Mesenchymal stem cell (in vitro differentiated cells and primary cell): ENCODE measurements at regions not wholly inside any gene's neighbourhood (a gene's known extent, or its start where the extent isn't known, plus 50 kb on each side); places are given as distances from the start of the nearest gene placed in this dataset.
A peak's percentile ranks its signal among the peaks of the same experiment; 100 is the strongest.

Source experiments
- DNase-seq: peaks from one replicate; pipeline ENCODE4 v3.0.0-alpha.2; 2013
- H2AFZ ChIP-seq: one replicate; pipeline ENCODE4 v1.6.1; 2013; ENCODE audit warnings: low read depth, mild to moderate bottlenecking, control low read depth, inconsistent platforms, low read length, moderate library complexity
- H2AK5ac ChIP-seq: 2 replicates; pipeline ENCODE4 v1.6.1; 2013; ENCODE audit warnings: low read length, moderate library complexity, mild to moderate bottlenecking, inconsistent platforms; ENCODE audit not compliant: severe bottlenecking
- H2BK120ac ChIP-seq: one replicate; pipeline ENCODE4 v1.6.1; 2013; ENCODE audit warnings: low read depth, mild to moderate bottlenecking, inconsistent platforms, low read length, moderate library complexity
- H2BK12ac ChIP-seq, 2 experiments: one replicate each; pipeline ENCODE4 v1.6.1; 2013; ENCODE audit warnings: inconsistent platforms in 2 of 2, low read length in 2 of 2, mild to moderate bottlenecking in 2 of 2, moderate library complexity in 2 of 2, control low read depth in 1 of 2
- H2BK15ac ChIP-seq: one replicate; pipeline ENCODE4 v1.6.1; 2013; ENCODE audit warnings: mild to moderate bottlenecking, low read depth, inconsistent platforms; ENCODE audit not compliant: poor library complexity, severe bottlenecking
- H2BK5ac ChIP-seq: 2 replicates; pipeline ENCODE4 v1.6.1; 2013; ENCODE audit warnings: low read depth, mild to moderate bottlenecking, low read length, control low read depth, inconsistent platforms; ENCODE audit not compliant: poor library complexity, severe bottlenecking
- H3K14ac ChIP-seq, 2 experiments: one replicate each; pipeline ENCODE4 v1.6.1; 2013; ENCODE audit warnings: inconsistent platforms in 2 of 2, low read length in 2 of 2, control low read depth in 1 of 2, mild to moderate bottlenecking in 1 of 2, moderate library complexity in 1 of 2
- H3K18ac ChIP-seq, 2 experiments: one replicate each; pipeline ENCODE4 v1.6.1; 2013; ENCODE audit warnings: inconsistent platforms in 2 of 2, low read length in 2 of 2, control low read depth in 1 of 2, low read depth in 1 of 2, mild to moderate bottlenecking in 1 of 2
- H3K23ac ChIP-seq, 2 experiments: one replicate each; pipeline ENCODE4 v1.6.1; 2013; ENCODE audit warnings: inconsistent platforms in 2 of 2, low read length in 2 of 2, mild to moderate bottlenecking in 2 of 2, moderate library complexity in 2 of 2, control low read depth in 1 of 2
- H3K27ac ChIP-seq: 2 replicates; pipeline ENCODE4 v1.5.1; 2013; ENCODE audit warnings: mild to moderate bottlenecking, moderate library complexity, low read length, control low read depth, inconsistent platforms; ENCODE audit not compliant: poor library complexity, severe bottlenecking
- H3K27me3 ChIP-seq, 2 experiments: 2 replicates each; pipeline versions ENCODE4 v1.6.1 to v1.7.0; 2013; ENCODE audit warnings: low read length in 2 of 2, mild to moderate bottlenecking in 2 of 2, moderate library complexity in 2 of 2, control low read depth in 1 of 2, inconsistent platforms in 1 of 2; ENCODE audit not compliant: control insufficient read depth in 1 of 2, insufficient read depth in 1 of 2
- H3K36me3 ChIP-seq, 2 experiments: 2 replicates each; pipeline versions ENCODE4 v1.6.1 to v1.7.0; 2013; ENCODE audit warnings: low read length in 2 of 2, control low read depth in 1 of 2, inconsistent platforms in 1 of 2, low read depth in 1 of 2, mild to moderate bottlenecking in 1 of 2; ENCODE audit not compliant: insufficient read depth in 2 of 2, control insufficient read depth in 1 of 2
- H3K4ac ChIP-seq, 2 experiments: one replicate each; pipeline ENCODE4 v1.6.1; 2013; ENCODE audit warnings: inconsistent platforms in 2 of 2, low read length in 2 of 2, mild to moderate bottlenecking in 2 of 2, moderate library complexity in 2 of 2, control low read depth in 1 of 2, low read depth in 1 of 2
- H3K4me1 ChIP-seq: 2 replicates; pipeline ENCODE4 v1.6.1; 2013; ENCODE audit warnings: low read depth, low read length, control low read depth; ENCODE audit not compliant: control insufficient read depth, insufficient read depth
- H3K4me2 ChIP-seq: 2 replicates; pipeline ENCODE4 v1.6.1; 2013; ENCODE audit warnings: low read length, mild to moderate bottlenecking, inconsistent platforms; ENCODE audit not compliant: poor library complexity, severe bottlenecking
- H3K4me3 ChIP-seq, 2 experiments: 2 replicates each; pipeline versions ENCODE4 v1.5.1 to v1.7.0; 2013; ENCODE audit warnings: low read length in 2 of 2, mild to moderate bottlenecking in 2 of 2, control low read depth in 1 of 2, low read depth in 1 of 2; ENCODE audit not compliant: insufficient read depth in 1 of 2
- H3K79me1 ChIP-seq: replicated peaks from 2 replicates; pipeline ENCODE4 v1.6.1; 2013; ENCODE audit warnings: mild to moderate bottlenecking, control low read depth, low read length, inconsistent platforms; ENCODE audit not compliant: poor library complexity, severe bottlenecking
- H3K9ac ChIP-seq: 2 replicates; pipeline ENCODE4 v1.7.0; 2013; ENCODE audit warnings: mild to moderate bottlenecking, low read length, moderate library complexity
- H3K9me3 ChIP-seq: 2 replicates; pipeline ENCODE4 v1.7.0; 2013; ENCODE audit warnings: mild to moderate bottlenecking, low read length; ENCODE audit not compliant: control insufficient read depth
- H4K8ac ChIP-seq: one replicate; pipeline ENCODE4 v1.6.1; 2013; ENCODE audit warnings: inconsistent platforms, mild to moderate bottlenecking, low read length, moderate library complexity
- H4K91ac ChIP-seq: one replicate; pipeline ENCODE4 v1.6.1; 2013; ENCODE audit warnings: mild to moderate bottlenecking, low read length, inconsistent platforms
- WGBS: methylation state at CpG from one replicate; pipeline ENCODE4 v1.1.7; 2013; ENCODE audit warnings: mixed read lengths; 5-methylcytosine and 5-hydroxymethylcytosine counted together

DNA sequence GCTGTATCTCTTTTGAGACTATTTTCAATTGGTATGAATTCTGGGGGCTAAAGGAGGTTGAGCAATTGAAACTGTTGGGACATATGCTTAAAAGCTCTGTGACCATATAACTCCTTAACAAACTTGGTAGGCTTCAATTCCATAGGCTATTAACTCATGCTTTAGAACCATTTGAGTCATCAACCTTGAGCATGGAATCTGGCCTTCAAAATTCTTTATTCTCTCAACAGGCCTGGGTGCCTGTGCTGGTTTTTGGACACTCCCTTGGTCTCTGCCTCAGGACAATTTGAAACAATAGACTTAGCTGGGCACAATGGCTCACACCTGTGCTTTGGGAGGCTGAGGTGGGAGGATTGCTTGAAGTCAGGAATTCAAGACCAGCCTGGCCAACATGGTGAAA lies 61.4 kb upstream of the EPB41L4A start:
- H2BK12ac ChIP-seq, result no peak overlapping the region
- H3K14ac ChIP-seq, result no peak overlapping the region
- H4K91ac ChIP-seq, result no peak overlapping the region
- no peak overlapping the region for H3K4me3 ChIP-seq
- no peak overlapping the region for H2AFZ ChIP-seq
- H3K27me3 ChIP-seq, result no peaks in the 10 kb centered on the region
- DNase-seq, result no peak
- H3K36me3 ChIP-seq, result no peaks in the 10 kb centered on the region
- H3K18ac ChIP-seq, result no peak overlapping the region
- H2BK5ac ChIP-seq, result no peak overlapping the region
- H2AK5ac ChIP-seq, result no peak overlapping the region
- no peak overlapping the region for H3K9ac ChIP-seq
- no peak overlapping the region for H4K8ac ChIP-seq
- peaks cover 4% of the 10 kb centered on the region for H3K4me1 ChIP-seq
- H3K23ac ChIP-seq, result no peak overlapping the region
- H3K79me1 ChIP-seq, result no peaks in the 10 kb centered on the region
- H2BK120ac ChIP-seq, result no peak overlapping the region
- no peak overlapping the region for H3K4ac ChIP-seq
- no peak overlapping the region for H2BK15ac ChIP-seq
- peaks cover 8% of the 10 kb centered on the region for H3K9me3 ChIP-seq
- no peak overlapping the region for H3K27ac ChIP-seq
- H3K4me2 ChIP-seq, result no peak overlapping the region

DNA sequence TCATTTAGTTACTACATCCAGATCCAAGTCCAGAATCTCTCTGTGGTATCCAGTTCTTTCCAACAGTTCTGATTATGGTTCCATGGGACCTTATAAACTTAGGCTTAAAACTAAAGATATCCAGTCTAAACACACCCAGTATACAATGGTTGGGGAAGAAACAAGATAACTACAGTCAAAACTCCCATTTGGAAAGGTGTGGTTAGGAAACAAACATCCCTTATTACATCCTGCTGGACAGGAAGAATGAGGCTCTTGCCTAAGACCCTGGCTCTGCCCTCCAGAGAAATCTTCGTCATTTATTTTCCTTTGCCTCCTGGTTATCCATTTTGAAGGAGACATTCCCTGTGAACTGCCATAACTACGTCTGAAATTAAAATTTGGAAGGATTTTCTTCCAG lies 64.6 kb upstream of the EPB41L4A start:
- H3K9ac ChIP-seq, result no peak overlapping the region
- no peak overlapping the region for H2BK15ac ChIP-seq
- H4K8ac ChIP-seq, result no peak overlapping the region
- no peak for DNase-seq
- H3K36me3 ChIP-seq, result no peaks in the 10 kb centered on the region
- no peak overlapping the region for H2BK5ac ChIP-seq
- H3K4ac ChIP-seq, result no peak overlapping the region
- H3K4me2 ChIP-seq, result no peak overlapping the region
- H3K4me3 ChIP-seq, result no peak overlapping the region
- no peak overlapping the region for H2AK5ac ChIP-seq
- WGBS, result 98% methylated on average over 2 of the region's 2 CpGs
- H2BK120ac ChIP-seq, result no peak overlapping the region
- no peak overlapping the region for H2AFZ ChIP-seq
- H3K27ac ChIP-seq, result no peak overlapping the region
- peaks cover 8% of the 10 kb centered on the region for H3K9me3 ChIP-seq
- H3K14ac ChIP-seq, result no peak overlapping the region
- no peaks in the 10 kb centered on the region for H3K27me3 ChIP-seq
- H4K91ac ChIP-seq, result no peak overlapping the region
- H2BK12ac ChIP-seq, result no peak overlapping the region
- H3K23ac ChIP-seq, result no peak overlapping the region
- H3K18ac ChIP-seq, result no peak overlapping the region
- H3K4me1 ChIP-seq, result peaks cover 4% of the 10 kb centered on the region
- no peaks in the 10 kb centered on the region for H3K79me1 ChIP-seq

DNA sequence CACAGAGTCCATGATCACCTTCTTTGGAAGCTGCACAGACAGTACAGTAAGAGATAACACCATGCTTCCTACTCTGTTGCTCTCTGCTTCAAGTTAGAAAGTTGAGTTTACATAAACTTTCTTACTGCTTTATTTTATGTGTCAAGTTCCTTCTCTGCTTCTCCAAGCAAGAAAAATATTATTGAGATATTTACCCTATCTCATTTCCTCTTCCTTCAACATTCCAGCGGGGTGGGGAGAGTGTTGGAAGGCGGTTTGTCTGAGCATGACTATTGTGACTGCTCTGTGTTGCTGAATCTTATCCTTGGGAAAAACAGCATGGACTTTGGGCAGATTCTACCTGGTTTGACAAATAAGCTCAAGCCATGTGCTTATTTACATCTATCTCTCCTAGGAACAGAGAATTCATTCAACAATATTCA lies 66.9 kb upstream of the EPB41L4A start:
- H3K9me3 ChIP-seq, result peaks cover 8% of the 10 kb centered on the region

DNA sequence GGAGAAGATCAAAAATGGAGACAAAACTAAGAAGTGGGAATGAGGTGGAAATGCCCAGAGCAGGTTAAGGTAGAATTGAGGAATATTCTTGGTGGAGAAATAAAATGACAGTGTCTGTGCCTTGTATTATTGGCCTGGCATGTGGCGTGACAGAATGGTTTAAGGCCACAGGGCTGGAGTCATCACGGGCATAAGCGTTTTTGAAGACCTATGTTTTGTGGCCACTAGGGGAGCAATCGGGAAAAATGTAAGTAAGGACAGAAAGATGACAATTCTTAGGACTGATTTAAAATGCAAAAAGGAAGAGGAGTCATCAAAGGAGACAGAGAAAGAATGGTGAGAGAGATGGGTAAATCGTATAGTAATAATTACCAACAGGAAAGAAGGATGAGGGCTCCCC lies 72.2 kb upstream of the EPB41L4A start:
- Histone ChIP-seq H3K79me1 (no peaks in the 10 kb centered on the region), H3K4me2 (no peak overlapping the region), H4K91ac (no peak overlapping the region), H2BK15ac (no peak overlapping the region), H3K27me3 (peaks cover 0 to 17% of the 10 kb centered on the region in 2 experiments), H3K27ac (no peak overlapping the region), H3K18ac (no peak overlapping the region), H4K8ac (no peak overlapping the region), H2AK5ac (no peak overlapping the region), H3K4me1 (no peaks in the 10 kb centered on the region), H2AFZ (no peak overlapping the region), H2BK120ac (no peak overlapping the region), H3K9ac (no peak overlapping the region), H3K36me3 (no peaks in the 10 kb centered on the region), H3K4ac (no peak overlapping the region), H2BK5ac (no peak overlapping the region), H2BK12ac (no peak overlapping the region), H3K4me3 (no peak overlapping the region), H3K9me3 (no peaks in the 10 kb centered on the region), H3K14ac (no peak overlapping the region), H3K23ac (no peak overlapping the region)
- WGBS, result 86% methylated on average over 4 of the region's 5 CpGs
- DNase-seq, result no peak

More for the DNA sequence above, 66.9 kb upstream of the EPB41L4A start:
- H3K18ac ChIP-seq, result no peak overlapping the region
- no peak overlapping the region for H2BK12ac ChIP-seq
- no peak overlapping the region for H3K27ac ChIP-seq
- no peak overlapping the region for H4K8ac ChIP-seq
- no peak overlapping the region for H2AK5ac ChIP-seq
- no peak overlapping the region for H2AFZ ChIP-seq
- no peaks in the 10 kb centered on the region for H3K4me1 ChIP-seq
- H2BK5ac ChIP-seq, result no peak overlapping the region
- H3K36me3 ChIP-seq, result no peaks in the 10 kb centered on the region
- DNase-seq, result peak; percentile 3
- no peak overlapping the region for H3K4ac ChIP-seq
- H4K91ac ChIP-seq, result no peak overlapping the region
- H2BK15ac ChIP-seq, result no peak overlapping the region
- no peak overlapping the region for H3K14ac ChIP-seq
- H3K4me2 ChIP-seq, result no peak overlapping the region
- no peak overlapping the region for H3K9ac ChIP-seq
- no peaks in the 10 kb centered on the region for H3K27me3 ChIP-seq
- no peak overlapping the region for H2BK120ac ChIP-seq
- no peaks in the 10 kb centered on the region for H3K79me1 ChIP-seq
- no peak overlapping the region for H3K23ac ChIP-seq
- H3K4me3 ChIP-seq, result no peak overlapping the region
- no CpG with 5 or more reads among the region's 2 CpGs for WGBS
